ENCODE measurements at regions not wholly inside any gene's neighbourhood (a gene's known extent, or its start where the extent isn't known, plus 50 kb on each side); places are given as distances from the start of the nearest gene placed in this dataset.

GRCh38 chr6:4591218-4591617 is 185.0 kb upstream of the CDYL start:
- in situ Hi-C loops (cut with MboI; ENCODE audit: low sequenced_read_pairs) = no loop called here

GRCh38 chr6:4589295-4589694 is 186.9 kb upstream of the CDYL start:
- in situ Hi-C loops (cut with MboI; ENCODE audit: low sequenced_read_pairs) = no loop called here

- in situ Hi-C loops (cut with MboI; ENCODE audit: low sequenced_read_pairs) = no loop called here
Measured at GRCh38 chr6:4588581-4588980, 187.6 kb upstream of the CDYL start.

- in situ Hi-C loops (cut with MboI; ENCODE audit: low sequenced_read_pairs) = no loop called here
Measured at GRCh38 chr6:4588163-4588562, 188.0 kb upstream of the CDYL start.

GRCh38 chr6:4587171-4587570 is 189.0 kb upstream of the CDYL start:
- in situ Hi-C loops (cut with MboI; ENCODE audit: low sequenced_read_pairs) = no loop called here

GRCh38 chr6:4586469-4586859 is 189.7 kb upstream of the CDYL start:
- in situ Hi-C loops (cut with MboI; ENCODE audit: low sequenced_read_pairs) = no loop called here

GRCh38 chr6:4585682-4586468 is 190.3 kb upstream of the CDYL start:
- in situ Hi-C loops (cut with MboI; ENCODE audit: low sequenced_read_pairs) = no loop called here

- in situ Hi-C loops (cut with MboI; ENCODE audit: low sequenced_read_pairs) = no loop called here
Measured at GRCh38 chr6:4584801-4585200, 191.4 kb upstream of the CDYL start.

GRCh38 chr6:4582506-4583417 is 193.4 kb upstream of the CDYL start:
- in situ Hi-C loops (cut with MboI; ENCODE audit: low sequenced_read_pairs) = no loop called here

- in situ Hi-C loops (cut with MboI; ENCODE audit: low sequenced_read_pairs) = no loop called here
Measured at GRCh38 chr6:4581468-4582385, 194.5 kb upstream of the CDYL start.

GRCh38 chr6:4580361-4580760 is 195.8 kb upstream of the CDYL start:
- in situ Hi-C loops (cut with MboI; ENCODE audit: low sequenced_read_pairs) = no loop called here

- in situ Hi-C loops (cut with MboI; ENCODE audit: low sequenced_read_pairs) = no loop called here
Measured at GRCh38 chr6:4577406-4577805, 198.8 kb upstream of the CDYL start.

- in situ Hi-C loops (cut with MboI; ENCODE audit: low sequenced_read_pairs) = no loop called here
Measured at GRCh38 chr6:4575714-4576113, 200.5 kb upstream of the CDYL start.

GRCh38 chr6:4574007-4574406 is 202.2 kb upstream of the CDYL start:
- in situ Hi-C loops (cut with MboI; ENCODE audit: low sequenced_read_pairs) = no loop called here

GRCh38 chr6:4571011-4571410 is 205.2 kb upstream of the CDYL start:
- in situ Hi-C loops (cut with MboI; ENCODE audit: low sequenced_read_pairs) = no loop called here

GRCh38 chr6:4568138-4568537 is 208.1 kb upstream of the CDYL start:
- in situ Hi-C loops (cut with MboI; ENCODE audit: low sequenced_read_pairs) = no loop called here

- in situ Hi-C loops (cut with MboI; ENCODE audit: low sequenced_read_pairs) = no loop called here
Measured at GRCh38 chr6:4567141-4567540, 209.1 kb upstream of the CDYL start.

GRCh38 chr6:4565301-4566250 is 210.6 kb upstream of the CDYL start:
- in situ Hi-C loops (cut with MboI; ENCODE audit: low sequenced_read_pairs) = no loop called here

- in situ Hi-C loops (cut with MboI; ENCODE audit: low sequenced_read_pairs) = no loop called here
Measured at GRCh38 chr6:4564801-4565271, 211.4 kb upstream of the CDYL start.

- in situ Hi-C loops (cut with MboI; ENCODE audit: low sequenced_read_pairs) = no loop called here
Measured at GRCh38 chr6:4563877-4564276, 212.3 kb upstream of the CDYL start.
